Nephron progenitor cell (in vitro differentiated cells): ENCODE measurements at regions not wholly inside any gene's neighbourhood (a gene's known extent, or its start where the extent isn't known, plus 50 kb on each side); places are given as distances from the start of the nearest gene placed in this dataset.

Experiments used
- DNase-seq: peaks from one replicate; pipeline ENCODE4 v3.0.0; 2021
- H3K27ac Mint-ChIP-seq: 2 replicates; pipeline ENCODE4 v1.8.0; 2021; ENCODE audit warnings: mild to moderate bottlenecking, moderate library complexity, mixed read lengths
- H3K27me3 Mint-ChIP-seq: 2 replicates; pipeline ENCODE4 v1.8.0; 2021; ENCODE audit warnings: mild to moderate bottlenecking, low read depth, mixed read lengths; ENCODE audit not compliant: poor library complexity
- H3K36me3 Mint-ChIP-seq: 2 replicates; pipeline ENCODE4 v1.8.0; 2021; ENCODE audit warnings: low read depth, mixed read lengths
- H3K4me1 Mint-ChIP-seq: 2 replicates; pipeline ENCODE4 v1.8.0; 2021; ENCODE audit warnings: mixed read lengths
- H3K4me3 Mint-ChIP-seq: 2 replicates; pipeline ENCODE4 v1.8.0; 2021; ENCODE audit warnings: mild to moderate bottlenecking, moderate library complexity, mixed read lengths
- H3K9me3 Mint-ChIP-seq: 2 replicates; pipeline ENCODE4 v1.8.0; 2021; ENCODE audit warnings: mild to moderate bottlenecking, moderate library complexity, mixed read lengths
- TF ChIP-seq, protein P1 (sequence below): fragments of 200-600 bp; sonication (generic); IDR thresholded peaks from 2 replicates; pipeline ENCODE4 v1.5.0; 2021; ENCODE audit warnings: antibody characterized with exemption

DNA sequence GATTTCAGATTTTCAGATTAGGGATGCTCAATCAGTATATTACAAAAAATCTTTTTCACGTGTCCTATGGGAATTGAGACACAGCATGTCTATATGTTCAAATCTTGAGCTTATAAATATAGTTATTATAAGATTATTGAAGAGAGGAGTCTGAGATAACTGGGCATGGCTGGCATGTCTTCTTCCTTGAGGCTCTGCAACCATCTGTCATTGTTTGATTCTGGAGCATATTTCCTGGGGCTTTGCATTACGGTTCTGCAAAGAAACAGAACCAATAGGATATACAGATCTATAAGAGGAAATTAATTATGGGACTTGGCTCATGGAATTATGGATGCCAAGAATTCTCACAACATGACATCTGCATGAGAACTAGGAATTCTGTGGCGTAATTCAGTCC, 386.1 kb downstream of the SOCS6 start:
- Mint-ChIP-seq H3K36me3 (no peaks in the 10 kb centered on the region), H3K9me3 (no peaks in the 10 kb centered on the region)

DNA sequence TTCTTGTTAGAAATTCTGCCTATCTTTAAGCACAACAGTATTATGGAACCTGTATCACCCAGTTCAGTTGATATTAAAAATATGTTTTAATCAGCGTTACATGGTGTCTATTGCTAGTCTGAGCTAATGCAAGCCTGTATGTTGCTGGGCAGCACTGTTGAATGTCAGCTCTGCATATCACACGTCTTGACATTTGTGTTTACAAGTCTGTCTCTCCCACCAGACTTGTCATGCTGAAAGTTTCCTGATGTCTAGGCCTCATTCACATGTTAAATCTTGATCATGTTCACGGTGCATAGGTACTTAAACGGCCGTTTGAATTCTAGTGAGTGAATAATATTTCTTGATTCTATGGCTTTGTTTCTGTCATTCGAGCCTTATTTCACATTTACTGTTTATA, 385.0 kb downstream of the SOCS6 start:
- no peak for DNase-seq
- Mint-ChIP-seq H3K36me3 (no peaks in the 10 kb centered on the region), H3K4me3 (no peak overlapping the region), H3K9me3 (peaks cover 1% of the 10 kb centered on the region), H3K27ac (no peak overlapping the region), H3K27me3 (no peaks in the 10 kb centered on the region), H3K4me1 (no peaks in the 10 kb centered on the region)
- TF ChIP-seq, protein P1, sequence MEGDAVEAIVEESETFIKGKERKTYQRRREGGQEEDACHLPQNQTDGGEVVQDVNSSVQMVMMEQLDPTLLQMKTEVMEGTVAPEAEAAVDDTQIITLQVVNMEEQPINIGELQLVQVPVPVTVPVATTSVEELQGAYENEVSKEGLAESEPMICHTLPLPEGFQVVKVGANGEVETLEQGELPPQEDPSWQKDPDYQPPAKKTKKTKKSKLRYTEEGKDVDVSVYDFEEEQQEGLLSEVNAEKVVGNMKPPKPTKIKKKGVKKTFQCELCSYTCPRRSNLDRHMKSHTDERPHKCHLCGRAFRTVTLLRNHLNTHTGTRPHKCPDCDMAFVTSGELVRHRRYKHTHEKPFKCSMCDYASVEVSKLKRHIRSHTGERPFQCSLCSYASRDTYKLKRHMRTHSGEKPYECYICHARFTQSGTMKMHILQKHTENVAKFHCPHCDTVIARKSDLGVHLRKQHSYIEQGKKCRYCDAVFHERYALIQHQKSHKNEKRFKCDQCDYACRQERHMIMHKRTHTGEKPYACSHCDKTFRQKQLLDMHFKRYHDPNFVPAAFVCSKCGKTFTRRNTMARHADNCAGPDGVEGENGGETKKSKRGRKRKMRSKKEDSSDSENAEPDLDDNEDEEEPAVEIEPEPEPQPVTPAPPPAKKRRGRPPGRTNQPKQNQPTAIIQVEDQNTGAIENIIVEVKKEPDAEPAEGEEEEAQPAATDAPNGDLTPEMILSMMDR = no peak

More for the DNA sequence above, 386.1 kb downstream of the SOCS6 start:
- H3K27ac Mint-ChIP-seq = no peak overlapping the region
- no peaks in the 10 kb centered on the region for H3K4me1 Mint-ChIP-seq
- DNase-seq = no peak
- no peaks in the 10 kb centered on the region for H3K27me3 Mint-ChIP-seq
- TF ChIP-seq, protein P1 = no peak
- H3K4me3 Mint-ChIP-seq = no peak overlapping the region

DNA sequence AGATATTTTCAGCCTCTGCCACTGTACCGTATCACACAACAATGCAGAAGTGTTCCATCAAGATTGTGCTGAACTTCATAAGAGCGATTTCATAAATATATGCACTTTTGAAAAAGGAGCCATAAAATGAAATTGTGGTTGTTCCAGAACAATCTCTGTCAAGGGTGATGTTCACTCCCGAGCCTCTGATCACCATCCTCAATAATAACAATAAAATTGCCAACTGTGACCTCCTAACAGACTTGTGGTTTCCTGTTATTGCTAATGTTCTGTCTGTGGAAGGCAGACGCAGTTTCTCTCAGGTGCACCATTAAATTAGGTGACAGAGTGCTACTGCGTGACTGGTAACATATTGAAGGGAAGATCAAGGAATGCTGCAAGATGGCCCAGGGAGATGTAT, 383.7 kb downstream of the SOCS6 start:
- TF ChIP-seq, protein P1 = no peak

DNA sequence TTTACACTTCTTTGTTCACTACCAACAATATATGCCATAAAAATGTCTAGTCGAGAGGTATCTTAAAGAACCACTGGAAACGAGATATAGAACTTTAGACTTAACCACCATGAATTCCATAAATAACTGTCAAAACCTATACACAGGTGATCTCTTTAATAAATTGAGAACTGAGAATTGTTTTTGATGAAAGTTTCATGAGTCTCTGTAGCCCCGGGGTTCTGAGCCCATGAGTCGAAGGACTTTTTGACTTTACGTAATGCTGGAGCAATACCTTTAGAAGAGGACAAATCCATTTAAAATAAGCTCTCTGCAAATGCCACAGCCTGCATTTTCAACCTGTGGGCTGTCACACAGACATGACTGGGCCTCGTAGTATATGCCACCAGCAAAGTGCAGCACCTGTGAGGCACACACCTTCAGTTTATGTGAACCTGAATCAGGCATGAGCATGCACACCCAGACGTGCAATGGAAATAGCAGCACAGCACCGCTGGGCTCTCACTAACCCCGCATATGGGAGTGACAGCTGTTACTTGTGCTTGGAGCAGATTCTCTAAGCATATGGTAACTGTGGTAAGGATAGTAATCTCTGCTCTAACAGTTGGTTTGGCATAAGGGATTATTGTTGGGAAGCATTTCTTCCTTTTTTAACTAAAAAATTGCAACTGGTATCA, 383.2 kb downstream of the SOCS6 start:
- Mint-ChIP-seq H3K36me3 (no peaks in the 10 kb centered on the region), H3K27ac (no peak overlapping the region), H3K4me3 (no peak overlapping the region), H3K9me3 (peaks cover 4% of the 10 kb centered on the region), H3K27me3 (no peaks in the 10 kb centered on the region), H3K4me1 (no peaks in the 10 kb centered on the region)
- TF ChIP-seq, protein P1 = no peak
- DNase-seq = no peak

More for the DNA sequence above, 383.7 kb downstream of the SOCS6 start:
- no peak overlapping the region for H3K27ac Mint-ChIP-seq
- H3K9me3 Mint-ChIP-seq = peaks cover 4% of the 10 kb centered on the region
- no peak for DNase-seq
- no peak overlapping the region for H3K4me3 Mint-ChIP-seq
- H3K4me1 Mint-ChIP-seq = no peaks in the 10 kb centered on the region
- no peaks in the 10 kb centered on the region for H3K27me3 Mint-ChIP-seq
- no peaks in the 10 kb centered on the region for H3K36me3 Mint-ChIP-seq

DNA sequence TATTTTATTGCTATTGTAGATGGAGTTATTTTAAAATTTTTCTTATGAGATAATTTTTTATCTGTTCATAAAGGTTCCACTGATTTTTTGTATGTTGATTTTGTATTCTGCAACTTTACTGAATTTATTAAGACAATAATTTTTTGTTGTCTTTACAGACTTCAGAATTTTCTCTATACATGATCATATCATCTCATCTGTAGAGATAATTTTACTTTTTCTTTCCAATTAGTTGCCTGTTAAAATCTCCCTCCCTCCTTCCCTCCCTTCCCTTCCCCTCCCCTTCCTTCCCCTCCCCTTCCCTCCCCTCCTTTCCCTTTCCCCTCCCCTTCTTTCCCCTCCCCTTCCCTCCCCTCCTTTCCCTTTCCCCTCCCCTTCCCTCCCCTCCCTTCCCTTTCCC, 378.1 kb downstream of the SOCS6 start:
- Mint-ChIP-seq H3K36me3 (no peaks in the 10 kb centered on the region), H3K4me1 (no peaks in the 10 kb centered on the region), H3K9me3 (peaks cover 8% of the 10 kb centered on the region), H3K27ac (no peak overlapping the region), H3K4me3 (no peak overlapping the region), H3K27me3 (no peaks in the 10 kb centered on the region)
- DNase-seq = no peak
- TF ChIP-seq, protein P1 = no peak

DNA sequence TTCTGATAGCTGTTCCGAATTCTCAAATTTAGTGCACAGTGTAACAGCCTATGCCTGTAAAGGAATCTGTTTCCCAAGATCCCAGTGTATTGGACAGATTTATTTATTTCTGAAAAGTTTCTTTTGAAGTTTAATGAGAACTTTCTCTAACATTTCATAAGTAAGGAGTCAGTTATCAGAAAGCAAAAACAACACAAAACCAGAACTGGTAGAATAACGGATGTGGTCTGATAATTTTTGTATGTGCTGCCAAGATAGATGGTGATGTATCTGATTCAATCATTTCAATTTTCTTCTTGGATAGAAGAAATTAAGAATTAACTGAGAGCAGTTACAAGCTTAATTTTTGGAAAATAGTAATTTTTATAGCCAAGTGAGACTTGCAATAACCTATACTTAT, 374.3 kb downstream of the SOCS6 start:
- no peaks in the 10 kb centered on the region for H3K4me1 Mint-ChIP-seq
- TF ChIP-seq, protein P1 = no peak
- H3K4me3 Mint-ChIP-seq = no peak overlapping the region
- H3K36me3 Mint-ChIP-seq = no peaks in the 10 kb centered on the region
- no peak overlapping the region for H3K27ac Mint-ChIP-seq
- H3K27me3 Mint-ChIP-seq = peaks cover 2% of the 10 kb centered on the region
- peaks cover 5% of the 10 kb centered on the region for H3K9me3 Mint-ChIP-seq
- DNase-seq = no peak
